Caco-2 (cell line): ENCODE measurements at regions not wholly inside any gene's neighbourhood (a gene's known extent, or its start where the extent isn't known, plus 50 kb on each side); places are given as distances from the start of the nearest gene placed in this dataset.

Experiments
- BruUV-seq: library from RNA; stranded (reverse); fragments of 400-500 nt; replicated peaks from 2 replicates; lab custom pipeline; 2021; lab: Mats Ljungman, UMichigan
- CTCF ChIA-PET: fragments of 300-600 bp; sonication (Branson Sonifier 250); formaldehyde crosslinking; loops from one replicate; lab custom pipeline; 2022; ENCODE audit warnings: antibody characterized with exemption; lab: Charles Lee
- POLR2A ChIA-PET: fragments of 300-600 bp; sonication (Branson Sonifier 250); formaldehyde crosslinking; loops from one replicate; lab custom pipeline; 2022; ENCODE audit warnings: antibody characterized with exemption; lab: Charles Lee
- DNase-seq, 2 experiments: peaks; one replicate each; pipeline versions ENCODE4 v3.0.0 to v3.0.0-alpha.2; 2020 to 2022
- H3K27me3 ChIP-seq: replicated peaks from 2 replicates; pipeline ENCODE4 v1.6.0; 2011; ENCODE audit warnings: low read length; ENCODE audit not compliant: control insufficient read depth, insufficient read depth
- H3K36me3 ChIP-seq: 2 replicates; pipeline ENCODE4 v1.5.1; 2011; ENCODE audit warnings: low read length; ENCODE audit not compliant: control insufficient read depth, insufficient read depth
- H3K4me1 ChIP-seq: fragments of 250-450 bp; sonication (Bioruptor Pico); 2 replicates; pipeline ENCODE4 v1.5.1; 2020; ENCODE audit warnings: mild to moderate bottlenecking
- H3K4me3 ChIP-seq: 2 replicates; pipeline ENCODE4 v1.5.1; 2011; ENCODE audit warnings: low read depth, mild to moderate bottlenecking, control low read depth, low read length
- H3K9me3 ChIP-seq: fragments of 250-450 bp; sonication (Bioruptor Pico); 2 replicates; pipeline ENCODE4 v1.5.1; 2020; ENCODE audit warnings: mild to moderate bottlenecking, moderate library complexity
- H3K27ac Mint-ChIP-seq: one replicate; pipeline ENCODE4 v1.8.0; 2022; ENCODE audit warnings: mixed read lengths; ENCODE audit not compliant: unreplicated experiment
- H3K27me3 Mint-ChIP-seq: one replicate; pipeline ENCODE4 v1.8.0; 2022; ENCODE audit warnings: mixed read lengths; ENCODE audit not compliant: insufficient read depth, unreplicated experiment
- H3K36me3 Mint-ChIP-seq: one replicate; pipeline ENCODE4 v1.8.0; 2022; ENCODE audit warnings: mild to moderate bottlenecking, mixed read lengths; ENCODE audit not compliant: insufficient read depth, unreplicated experiment
- H3K4me1 Mint-ChIP-seq: one replicate; pipeline ENCODE4 v1.8.0; 2022; ENCODE audit warnings: low read depth, mixed read lengths; ENCODE audit not compliant: unreplicated experiment
- H3K4me3 Mint-ChIP-seq: one replicate; pipeline ENCODE4 v1.8.0; 2022; ENCODE audit warnings: mild to moderate bottlenecking, moderate library complexity, mixed read lengths; ENCODE audit not compliant: unreplicated experiment
- H3K9me3 Mint-ChIP-seq: one replicate; pipeline ENCODE4 v1.8.0; 2022; ENCODE audit warnings: mixed read lengths; ENCODE audit not compliant: unreplicated experiment
- CTCF ChIP-seq, 2 experiments: fragments of 200-600 bp in 1 of 2; IDR thresholded peaks; 1 replicate in 1 of 2; 2 replicates in 1 of 2; pipeline versions ENCODE4 v1.5.1 to v1.8.0; 2011 to 2022; ENCODE audit warnings: antibody characterized with exemption in 1 of 2, control low read depth in 1 of 2, inconsistent platforms in 1 of 2, low read depth in 1 of 2, low read length in 1 of 2, mild to moderate bottlenecking in 1 of 2, moderate library complexity in 1 of 2; ENCODE audit not compliant: insufficient read depth in 1 of 2, severe bottlenecking in 1 of 2, unreplicated experiment in 1 of 2
- intact Hi-C: fragments of 100-400 bp; cut with micrococcal nuclease; formaldehyde crosslinking; loops from one replicate; pipeline ENCODE4 v1.10.0; 2022; ENCODE audit not compliant: unreplicated experiment

DNA sequence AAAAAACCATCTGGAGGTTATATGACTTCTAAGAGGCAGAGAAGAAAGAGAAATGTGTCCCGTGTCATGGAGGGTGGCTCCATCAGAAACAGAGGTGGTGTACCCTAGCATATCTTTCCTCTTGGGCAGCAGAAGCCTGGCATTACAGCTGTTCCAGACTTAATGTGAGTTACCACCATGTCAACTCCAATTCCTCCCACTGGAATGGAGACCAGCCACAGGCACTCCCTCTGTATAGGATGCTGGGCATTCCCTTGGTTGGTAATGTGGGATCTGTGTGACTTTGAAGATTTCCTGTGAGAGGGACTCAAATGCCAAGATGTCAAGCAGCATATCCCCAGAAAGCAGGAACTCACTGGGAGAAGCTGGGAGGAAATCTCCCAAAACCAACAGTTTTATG lies 77.1 kb upstream of the COG2 start:
- no peaks in the 10 kb centered on the region for H3K9me3 Mint-ChIP-seq
- intact Hi-C loops = no loop called here
- Histone ChIP-seq H3K4me3 (no peak overlapping the region), H3K9me3 (no peaks in the 10 kb centered on the region), H3K36me3 (no peaks in the 10 kb centered on the region), H3K4me1 (peaks cover 9% of the 10 kb centered on the region), H3K27me3 (no peaks in the 10 kb centered on the region)
- ChIA-PET POLR2A (no interaction called here), CTCF (no interaction called here)
- no peak for DNase-seq
- no peak overlapping the region for H3K27ac Mint-ChIP-seq
- no peak for TF ChIP-seq CTCF (IDR thresholded peaks at IDR 0.05; ENCODE audit: insufficient read depth in 1 of 2, low read depth in 1 of 2, low read length in 1 of 2, severe bottlenecking in 1 of 2, unreplicated experiment in 1 of 2)
- no peaks in the 10 kb centered on the region for H3K27me3 Mint-ChIP-seq
- H3K36me3 Mint-ChIP-seq = no peaks in the 10 kb centered on the region
- BruUV-seq = no TSS peak
- no peak overlapping the region for H3K4me3 Mint-ChIP-seq
- H3K4me1 Mint-ChIP-seq = peaks cover 8% of the 10 kb centered on the region

GRCh38 chr1:230563591-230563990 lies 78.7 kb upstream of the COG2 start:
- no TSS peak for BruUV-seq
- Mint-ChIP-seq H3K4me1 (peaks cover 8% of the 10 kb centered on the region), H3K4me3 (no peak overlapping the region), H3K27me3 (no peaks in the 10 kb centered on the region), H3K9me3 (no peaks in the 10 kb centered on the region), H3K27ac (no peak overlapping the region), H3K36me3 (no peaks in the 10 kb centered on the region)
- POLR2A ChIA-PET = no interaction called here
- Histone ChIP-seq H3K4me3 (no peak overlapping the region), H3K36me3 (no peaks in the 10 kb centered on the region), H3K9me3 (no peaks in the 10 kb centered on the region), H3K4me1 (peaks cover 9% of the 10 kb centered on the region), H3K27me3 (no peaks in the 10 kb centered on the region; the same call in 1 of the 2 replicates)
- TF ChIP-seq CTCF (IDR thresholded peaks at IDR 0.05; ENCODE audit: insufficient read depth in 1 of 2, low read depth in 1 of 2, low read length in 1 of 2, severe bottlenecking in 1 of 2, unreplicated experiment in 1 of 2) = no peak
- DNase-seq = no peak
- intact Hi-C loops = no loop called here
- CTCF ChIA-PET = no interaction called here

- Histone ChIP-seq H3K4me1 (no peaks in the 10 kb centered on the region), H3K9me3 (no peaks in the 10 kb centered on the region), H3K4me3 (no peak overlapping the region), H3K27me3 (no peaks in the 10 kb centered on the region; the same call in 1 of the 2 replicates), H3K36me3 (no peaks in the 10 kb centered on the region)
- Mint-ChIP-seq H3K27ac (no peak overlapping the region), H3K36me3 (no peaks in the 10 kb centered on the region), H3K27me3 (no peaks in the 10 kb centered on the region), H3K4me3 (no peak overlapping the region), H3K9me3 (no peaks in the 10 kb centered on the region), H3K4me1 (no peaks in the 10 kb centered on the region)
- ChIA-PET POLR2A (no interaction called here), CTCF (no interaction called here)
- TF ChIP-seq CTCF (IDR thresholded peaks at IDR 0.05; ENCODE audit: insufficient read depth in 1 of 2, low read depth in 1 of 2, low read length in 1 of 2, severe bottlenecking in 1 of 2, unreplicated experiment in 1 of 2) = no peak
- intact Hi-C loops = no loop called here
- no peak for DNase-seq
- BruUV-seq = no TSS peak
These were observed 80.7 kb upstream of the COG2 start for GRCh38 chr1:230561570-230561969.
